ENCODE measurements at regions not wholly inside any gene's neighbourhood (a gene's known extent, or its start where the extent isn't known, plus 50 kb on each side); places are given as distances from the start of the nearest gene placed in this dataset.

- DNase-seq (ENCODE audit: low read depth, low spot score) (no peak), ATAC-seq (no peak)
- H3K4me1 ChIP-seq (ENCODE audit: control insufficient read depth, insufficient read depth, low read length), result no peaks in the 10 kb centered on the region
- H3K4me3 ChIP-seq (ENCODE audit: low read depth in 2 of 2, low read length in 2 of 2), result no peak overlapping the region
- TF ChIP-seq POLR2AphosphoS5 (IDR thresholded peaks at IDR 0.05; ENCODE audit: low read depth, low read length) (no peak), TCF7L2 (IDR thresholded peaks at IDR 0.05; ENCODE audit: low read depth, low read length) (no peak), REST (IDR thresholded peaks at IDR 0.05; ENCODE audit: insufficient read depth in 1 of 2, low read depth in 2 of 2, low read length in 1 of 2) (no peak), SIN3A (IDR thresholded peaks at IDR 0.05; ENCODE audit: borderline replicate concordance, insufficient read depth, low read depth, low read length) (no peak), CTCF (IDR thresholded peaks at IDR 0.05) (no peak)
- POLR2A ChIA-PET, result no interaction called here
- in situ Hi-C loops (cut with HindIII; ENCODE audit: low pct_unique_long_range_greater_than_20kb, low sequenced_read_pairs) (no loop called here), intact Hi-C loops (cut with micrococcal nuclease; ENCODE audit: unreplicated experiment) (no loop called here)
- no peaks in the 10 kb centered on the region for H3K36me3 ChIP-seq (ENCODE audit: control insufficient read depth, insufficient read depth, low read length)
- no TSS peak for BruUV-seq (replicated peaks)
- no peaks in the 10 kb centered on the region for H3K27me3 ChIP-seq (ENCODE audit: control insufficient read depth, insufficient read depth, low read length)
- no peak overlapping the region for H3K27ac ChIP-seq (ENCODE audit: low read length)
- no peaks in the 10 kb centered on the region for H3K9me3 ChIP-seq (ENCODE audit: control insufficient read depth, insufficient read depth, low read depth, low read length)
- CTCF ChIA-PET, result no interaction called here
Measured at GRCh38 chr11:121872356-121872755, 243.7 kb downstream of the BLID start.

GRCh38 chr11:121870206-121871045 is 245.6 kb downstream of the BLID start:
- no peaks in the 10 kb centered on the region for H3K36me3 ChIP-seq (ENCODE audit: control insufficient read depth, insufficient read depth, low read length)
- ChIA-PET CTCF (no interaction called here), POLR2A (no interaction called here)
- ATAC-seq (no peak), DNase-seq (ENCODE audit: low read depth, low spot score) (no peak)
- no peaks in the 10 kb centered on the region for H3K9me3 ChIP-seq (ENCODE audit: control insufficient read depth, insufficient read depth, low read depth, low read length)
- no peaks in the 10 kb centered on the region for H3K27me3 ChIP-seq (ENCODE audit: control insufficient read depth, insufficient read depth, low read length)
- intact Hi-C loops (cut with micrococcal nuclease; ENCODE audit: unreplicated experiment) (no loop called here), in situ Hi-C loops (cut with HindIII; ENCODE audit: low pct_unique_long_range_greater_than_20kb, low sequenced_read_pairs) (no loop called here)
- peak; percentile 33 for TF ChIP-seq CTCF (IDR thresholded peaks at IDR 0.05)
- no peak for TF ChIP-seq SIN3A (IDR thresholded peaks at IDR 0.05; ENCODE audit: borderline replicate concordance, insufficient read depth, low read depth, low read length)
- no peak for TF ChIP-seq REST (IDR thresholded peaks at IDR 0.05; ENCODE audit: insufficient read depth in 1 of 2, low read depth in 2 of 2, low read length in 1 of 2)
- TF ChIP-seq TCF7L2 (IDR thresholded peaks at IDR 0.05; ENCODE audit: low read depth, low read length), result no peak
- TF ChIP-seq POLR2AphosphoS5 (IDR thresholded peaks at IDR 0.05; ENCODE audit: low read depth, low read length), result no peak
- H3K27ac ChIP-seq (ENCODE audit: low read length), result no peak overlapping the region
- no peaks in the 10 kb centered on the region for H3K4me1 ChIP-seq (ENCODE audit: control insufficient read depth, insufficient read depth, low read length)
- BruUV-seq (replicated peaks), result no TSS peak
- H3K4me3 ChIP-seq (ENCODE audit: low read depth in 2 of 2, low read length in 2 of 2), result no peak overlapping the region

Measured in Panc1 (cell line).